ENCODE measurements at regions not wholly inside any gene's neighbourhood (a gene's known extent, or its start where the extent isn't known, plus 50 kb on each side); places are given as distances from the start of the nearest gene placed in this dataset.
"Not testable (repeated sequence)": the region's sequence is repeated elsewhere in the genome, so short reads cannot be mapped to it uniquely, and the experiment has no call there.

GRCh38 chr2:37758141-37758601 lies 86.7 kb upstream of the CDC42EP3 start:
- not testable (repeated sequence) for DNase-seq

DNA sequence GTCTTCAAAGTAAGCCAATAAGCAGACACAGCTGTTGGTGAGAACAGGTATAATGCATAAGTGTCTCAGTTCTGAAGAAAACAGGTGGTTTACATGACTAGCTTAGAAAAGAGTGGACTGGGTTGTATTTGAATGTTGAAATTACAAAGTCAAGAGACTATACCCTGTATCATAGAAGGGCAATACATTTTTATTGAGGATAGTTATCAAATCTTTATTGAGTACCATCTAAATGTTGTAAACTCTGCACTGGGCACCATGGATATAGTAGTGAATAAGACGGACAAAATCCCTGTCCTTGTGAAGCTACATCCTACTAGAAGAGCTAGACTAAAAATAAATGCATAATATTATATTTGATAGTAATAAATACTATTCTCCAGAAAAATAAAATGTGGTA lies 88.5 kb upstream of the CDC42EP3 start:
- not testable (repeated sequence) for DNase-seq

- no peak for DNase-seq
These were observed 89.0 kb upstream of the CDC42EP3 start for GRCh38 chr2:37760471-37760870.

GRCh38 chr2:37762281-37762680 lies 90.8 kb upstream of the CDC42EP3 start:
- not testable (repeated sequence) for DNase-seq

DNA sequence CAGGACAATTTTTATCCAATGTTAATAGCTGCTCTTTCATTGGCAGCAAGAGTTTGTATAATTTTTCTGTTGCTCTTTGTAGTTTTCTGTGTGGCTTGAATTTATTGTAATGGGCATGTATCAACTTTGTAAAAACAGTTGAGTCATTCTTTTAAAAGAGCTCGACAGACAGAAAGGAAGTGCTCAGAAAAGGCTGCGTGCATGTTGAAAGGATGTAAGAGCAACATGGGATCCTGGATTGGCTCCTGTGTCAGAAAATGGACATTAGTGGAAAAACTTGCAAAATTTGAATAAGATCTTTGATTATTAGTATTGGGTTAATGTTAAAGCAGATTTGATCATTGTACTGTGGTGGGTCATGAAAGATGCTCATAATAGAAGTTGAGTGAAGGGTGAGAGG lies 93.3 kb upstream of the CDC42EP3 start:
- no peak for DNase-seq

DNA sequence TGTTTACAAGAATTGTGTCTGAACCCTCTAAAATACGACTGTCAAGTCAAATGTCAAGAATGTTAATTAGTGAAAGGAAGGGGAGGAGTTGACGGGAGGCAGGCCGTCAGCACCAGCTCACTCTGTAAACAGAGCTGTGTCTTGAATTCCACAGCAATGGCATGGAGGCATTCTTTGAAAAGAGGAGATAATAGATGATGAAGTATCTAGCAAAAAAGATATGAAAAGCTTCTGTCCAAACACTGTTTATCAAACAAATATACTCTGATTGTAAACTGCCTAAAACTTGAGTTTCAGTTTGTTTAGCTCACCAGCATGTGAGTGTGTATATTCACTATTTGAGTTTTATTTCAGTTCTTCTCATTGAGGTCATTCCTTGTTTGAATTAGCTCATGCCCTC lies 94.7 kb upstream of the CDC42EP3 start:
- no peak for DNase-seq

DNA sequence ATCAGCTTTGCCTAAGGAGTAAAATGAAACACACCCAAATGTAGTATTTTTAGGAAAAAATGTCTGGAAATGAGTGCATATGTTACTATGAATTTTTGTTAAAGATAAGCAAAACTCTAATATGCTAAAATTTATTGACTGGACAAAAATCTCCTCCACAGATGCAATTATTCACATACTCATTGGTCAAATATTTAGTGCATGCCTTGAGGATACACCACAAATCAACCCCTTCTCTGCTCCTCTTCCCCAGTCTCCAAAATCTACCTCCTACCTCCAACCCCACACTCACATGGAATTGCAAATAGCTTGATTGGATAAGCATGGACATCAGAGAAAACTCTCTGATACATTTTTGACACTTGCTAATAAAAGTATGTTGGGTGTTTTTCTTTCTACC lies 95.6 kb upstream of the CDC42EP3 start:
- DNase-seq: no peak

GRCh38 chr2:37767959-37768925 lies 96.8 kb upstream of the CDC42EP3 start:
- DNase-seq: no peak

- DNase-seq: no peak
These were observed 98.1 kb upstream of the CDC42EP3 start for GRCh38 chr2:37769551-37769950.

DNA sequence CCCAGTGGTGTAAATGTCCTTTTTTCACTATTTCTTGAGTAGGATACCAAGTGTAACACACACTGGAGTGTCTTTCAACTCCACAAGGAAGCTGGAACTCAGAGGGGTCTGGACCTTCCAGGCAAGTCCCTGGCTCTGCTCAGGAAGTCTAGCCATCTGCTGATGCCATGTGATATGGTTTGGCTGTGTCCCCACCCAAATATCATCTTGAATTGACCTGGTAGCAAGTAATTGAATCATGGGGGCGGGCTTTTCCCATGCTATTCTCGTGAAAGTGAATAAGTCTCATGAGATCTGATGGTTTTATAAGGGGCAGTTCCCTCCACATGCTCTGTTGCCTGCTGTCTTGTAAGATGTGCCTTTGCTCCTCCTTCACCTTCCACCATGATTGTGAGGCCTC lies 99.4 kb upstream of the CDC42EP3 start:
- no peak for DNase-seq

DNA sequence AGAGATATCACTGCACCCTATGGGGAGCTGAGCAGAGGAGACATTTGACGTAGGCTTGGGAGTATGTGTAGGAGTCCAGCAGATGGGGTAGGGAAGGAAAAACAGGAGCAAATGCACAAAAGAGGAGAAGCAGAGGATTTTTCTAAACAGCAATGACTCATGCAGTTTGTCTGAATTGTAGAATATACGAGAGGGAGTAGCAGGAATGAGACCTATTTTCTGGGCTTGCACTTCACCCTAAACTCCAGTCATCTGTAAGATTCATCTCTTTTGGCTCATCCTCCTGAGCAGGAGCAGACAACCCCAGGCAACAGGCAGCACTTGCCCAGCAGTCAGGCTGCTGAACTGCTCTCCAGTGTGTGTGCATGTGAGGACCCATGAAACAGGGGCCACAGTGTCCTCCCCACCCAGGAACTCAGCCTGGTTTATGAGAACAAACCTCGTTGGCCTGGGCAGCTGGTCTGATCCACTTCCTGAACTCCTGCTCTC lies 100.2 kb upstream of the CDC42EP3 start:
- DNase-seq: peak in 5 of 56 donors; percentile 1 to 15 (median 7)

- DNase-seq: no peak
These were observed 102.1 kb upstream of the CDC42EP3 start for GRCh38 chr2:37773371-37774130.

- DNase-seq: not testable (repeated sequence)
These were observed 102.9 kb upstream of the CDC42EP3 start for GRCh38 chr2:37774171-37774944.

DNA sequence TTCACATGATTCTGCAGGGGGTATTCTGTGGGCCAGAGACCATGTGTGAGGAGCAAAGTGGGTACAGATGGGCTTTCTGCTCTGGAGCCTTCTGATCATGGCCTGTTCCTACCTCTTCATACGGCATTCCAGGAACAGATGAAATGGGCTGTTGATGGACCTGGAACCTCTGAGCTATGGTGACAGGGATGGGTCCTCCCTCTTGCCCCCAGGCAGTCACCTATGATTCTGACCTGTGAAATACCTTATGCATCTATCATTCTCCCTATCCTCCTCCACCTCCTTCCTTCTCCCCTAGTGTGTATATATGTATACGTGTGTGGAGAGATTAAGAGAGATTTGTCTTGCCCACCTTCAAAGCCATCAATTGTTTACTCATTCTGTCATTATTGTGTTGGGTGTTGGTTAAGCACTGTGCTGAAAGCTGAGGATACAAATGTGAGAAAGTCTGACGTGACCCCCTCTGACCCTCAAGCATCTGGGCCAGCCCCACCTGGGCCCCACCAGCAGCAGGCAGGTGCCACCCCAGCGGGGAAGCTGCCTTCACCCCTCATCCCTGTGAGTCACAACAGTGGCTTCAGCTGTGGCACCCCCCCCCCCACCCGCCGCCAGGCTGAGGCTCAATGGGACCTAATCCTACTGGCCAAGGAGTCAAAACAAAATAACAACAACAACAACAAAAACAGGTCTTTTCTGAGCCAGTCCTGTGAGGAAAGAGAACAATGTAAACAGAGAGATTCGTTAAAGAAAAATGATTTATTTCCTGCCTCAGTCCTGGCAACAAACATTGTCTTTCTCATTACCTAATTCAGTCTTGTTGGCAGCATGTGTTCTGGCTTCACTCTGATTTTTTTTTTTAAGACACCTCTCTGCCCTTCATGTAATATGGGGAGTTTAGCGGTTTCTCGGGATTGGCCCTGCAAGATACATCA lies 103.8 kb upstream of the CDC42EP3 start:
- DNase-seq: no peak

GRCh38 chr2:37775908-37776250 lies 104.4 kb upstream of the CDC42EP3 start:
- peak in 3 of 56 donors; percentile 4 to 13 (median 5) for DNase-seq

- no peak for DNase-seq
These were observed 105.0 kb upstream of the CDC42EP3 start for GRCh38 chr2:37776487-37776886.

DNA sequence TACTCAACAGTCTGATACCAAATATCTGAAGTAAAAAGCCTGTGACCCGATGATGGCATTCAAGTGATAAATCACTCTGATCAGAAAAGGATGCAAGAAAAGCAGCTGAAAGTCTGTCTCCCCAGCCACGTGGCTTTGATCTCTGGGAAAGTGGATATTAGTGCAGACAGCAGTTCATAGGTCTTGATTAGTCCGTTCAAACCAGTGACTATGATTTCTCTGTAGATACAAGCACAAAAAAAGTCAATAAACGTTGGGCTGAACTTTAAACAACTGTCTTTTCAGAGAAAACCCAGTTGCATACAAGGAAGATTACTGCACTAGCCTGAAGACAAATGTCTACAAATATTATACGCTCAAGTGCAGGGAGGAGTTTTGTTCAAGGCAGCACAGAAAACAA lies 107.7 kb upstream of the CDC42EP3 start:
- DNase-seq: no peak

GRCh38 chr2:37779611-37780386 lies 108.4 kb upstream of the CDC42EP3 start:
- no peak for DNase-seq

GRCh38 chr2:37780387-37780676 lies 108.9 kb upstream of the CDC42EP3 start:
- DNase-seq: no peak

DNA sequence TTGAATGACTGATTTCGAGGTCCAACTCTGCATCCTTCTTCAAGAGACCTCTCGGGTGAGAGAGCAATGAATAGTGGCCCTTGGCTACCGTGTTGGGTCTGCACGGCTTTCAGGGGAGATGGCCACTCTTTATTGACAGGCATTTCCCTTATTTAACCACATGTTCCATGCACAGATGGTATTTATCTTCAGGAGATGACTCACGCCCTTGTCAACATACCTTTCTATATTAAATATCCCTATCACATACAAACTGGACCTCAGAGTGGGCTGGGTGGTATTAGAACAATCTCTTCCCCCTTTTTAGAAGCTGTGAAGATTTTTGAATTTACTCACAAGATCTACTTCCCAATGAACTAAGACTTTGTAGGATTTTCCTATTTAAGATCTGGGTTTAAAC lies 109.6 kb upstream of the CDC42EP3 start:
- no peak for DNase-seq
